ENCODE measurements at regions not wholly inside any gene's neighbourhood (a gene's known extent, or its start where the extent isn't known, plus 50 kb on each side); places are given as distances from the start of the nearest gene placed in this dataset.

GRCh38 chr9:113738496-113738892, 137.6 kb upstream of the ZNF618 start:
- TF ChIP-seq CTCF (IDR thresholded peaks at IDR 0.05) (no peak), POLR2A (IDR thresholded peaks at IDR 0.05) (no peak)

Measured in suprapubic skin (tissue), 3 donors.